Osteocyte (in vitro differentiated cells): ENCODE measurements at regions not wholly inside any gene's neighbourhood (a gene's known extent, or its start where the extent isn't known, plus 50 kb on each side); places are given as distances from the start of the nearest gene placed in this dataset.

ENCODE experiments used
- DNase-seq: peaks from one replicate; pipeline ENCODE4 v3.0.0; 2021; ENCODE audit warnings: mixed read lengths; ENCODE audit not compliant: unreplicated experiment; ENCODE audit errors: extremely low spot score
- H3K27ac Mint-ChIP-seq: one replicate; pipeline ENCODE4 v1.8.0; 2021; ENCODE audit warnings: mild to moderate bottlenecking, mixed read lengths; ENCODE audit not compliant: unreplicated experiment
- H3K27me3 Mint-ChIP-seq: one replicate; pipeline ENCODE4 v1.8.0; 2021; ENCODE audit warnings: mixed read lengths; ENCODE audit not compliant: unreplicated experiment
- H3K36me3 Mint-ChIP-seq: one replicate; pipeline ENCODE4 v1.8.0; 2021; ENCODE audit warnings: mixed read lengths; ENCODE audit not compliant: unreplicated experiment
- H3K4me1 Mint-ChIP-seq: one replicate; pipeline ENCODE4 v1.8.0; 2021; ENCODE audit warnings: mixed read lengths; ENCODE audit not compliant: unreplicated experiment
- H3K4me3 Mint-ChIP-seq: one replicate; pipeline ENCODE4 v1.8.0; 2021; ENCODE audit warnings: mild to moderate bottlenecking, moderate library complexity, mixed read lengths; ENCODE audit not compliant: unreplicated experiment
- H3K9me3 Mint-ChIP-seq: one replicate; pipeline ENCODE4 v1.8.0; 2021; ENCODE audit warnings: mixed read lengths; ENCODE audit not compliant: unreplicated experiment
- TF ChIP-seq, protein P1 (sequence below): fragments of 200-600 bp; sonication (generic); IDR thresholded peaks from 2 replicates; pipeline ENCODE4 v1.5.0; 2021; ENCODE audit warnings: antibody characterized with exemption, mild to moderate bottlenecking, moderate library complexity

DNA sequence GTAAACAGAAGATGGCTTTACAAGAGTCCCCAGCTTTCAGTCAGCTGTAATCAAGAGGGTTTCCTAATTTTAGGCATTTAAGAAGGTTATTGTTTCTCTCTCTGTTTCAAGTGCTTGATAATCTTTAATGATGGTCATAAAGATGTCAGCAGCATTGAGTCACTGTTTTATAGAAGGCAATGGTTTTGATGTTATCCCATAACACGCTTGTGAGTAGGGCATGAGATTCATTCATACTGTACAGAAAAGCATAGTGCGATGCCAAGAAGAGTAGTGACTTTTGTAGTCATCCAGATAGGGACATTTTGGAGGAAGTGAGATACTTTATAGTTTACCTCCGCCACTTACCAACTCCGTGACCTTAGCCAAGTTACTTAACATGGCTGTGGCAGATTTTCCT lies 364.2 kb upstream of the SLC10A2 start:
- no peaks in the 10 kb centered on the region for H3K27me3 Mint-ChIP-seq
- H3K4me3 Mint-ChIP-seq, result no peak overlapping the region
- H3K36me3 Mint-ChIP-seq, result no peaks in the 10 kb centered on the region
- no peaks in the 10 kb centered on the region for H3K4me1 Mint-ChIP-seq
- no peak for DNase-seq
- no peaks in the 10 kb centered on the region for H3K9me3 Mint-ChIP-seq
- no peak overlapping the region for H3K27ac Mint-ChIP-seq
- TF ChIP-seq, protein P1, sequence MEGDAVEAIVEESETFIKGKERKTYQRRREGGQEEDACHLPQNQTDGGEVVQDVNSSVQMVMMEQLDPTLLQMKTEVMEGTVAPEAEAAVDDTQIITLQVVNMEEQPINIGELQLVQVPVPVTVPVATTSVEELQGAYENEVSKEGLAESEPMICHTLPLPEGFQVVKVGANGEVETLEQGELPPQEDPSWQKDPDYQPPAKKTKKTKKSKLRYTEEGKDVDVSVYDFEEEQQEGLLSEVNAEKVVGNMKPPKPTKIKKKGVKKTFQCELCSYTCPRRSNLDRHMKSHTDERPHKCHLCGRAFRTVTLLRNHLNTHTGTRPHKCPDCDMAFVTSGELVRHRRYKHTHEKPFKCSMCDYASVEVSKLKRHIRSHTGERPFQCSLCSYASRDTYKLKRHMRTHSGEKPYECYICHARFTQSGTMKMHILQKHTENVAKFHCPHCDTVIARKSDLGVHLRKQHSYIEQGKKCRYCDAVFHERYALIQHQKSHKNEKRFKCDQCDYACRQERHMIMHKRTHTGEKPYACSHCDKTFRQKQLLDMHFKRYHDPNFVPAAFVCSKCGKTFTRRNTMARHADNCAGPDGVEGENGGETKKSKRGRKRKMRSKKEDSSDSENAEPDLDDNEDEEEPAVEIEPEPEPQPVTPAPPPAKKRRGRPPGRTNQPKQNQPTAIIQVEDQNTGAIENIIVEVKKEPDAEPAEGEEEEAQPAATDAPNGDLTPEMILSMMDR, result no peak

DNA sequence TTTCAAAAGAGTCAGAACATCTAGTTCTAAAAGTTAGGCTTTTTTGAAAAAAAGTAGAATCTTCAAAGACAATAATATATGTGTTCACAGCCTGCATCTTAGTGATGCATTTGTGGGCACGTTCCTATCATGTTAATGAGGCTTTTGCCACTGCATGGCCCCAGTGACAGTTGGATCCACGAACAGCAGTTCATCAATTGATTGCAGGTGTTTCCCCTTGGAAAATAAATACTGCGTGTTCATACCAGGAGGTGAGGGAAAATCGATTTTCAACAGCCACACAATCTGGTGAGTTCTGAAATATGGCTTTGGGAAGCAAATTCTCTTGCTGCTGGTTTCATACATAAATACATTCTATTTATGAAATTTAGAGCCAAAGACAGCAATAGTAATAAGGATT lies 343.8 kb upstream of the SLC10A2 start:
- Mint-ChIP-seq H3K27me3 (no peaks in the 10 kb centered on the region), H3K36me3 (no peaks in the 10 kb centered on the region), H3K27ac (no peak overlapping the region), H3K4me3 (no peak overlapping the region), H3K9me3 (no peaks in the 10 kb centered on the region), H3K4me1 (no peaks in the 10 kb centered on the region)
- DNase-seq, result no peak
- TF ChIP-seq, protein P1, result no peak

DNA sequence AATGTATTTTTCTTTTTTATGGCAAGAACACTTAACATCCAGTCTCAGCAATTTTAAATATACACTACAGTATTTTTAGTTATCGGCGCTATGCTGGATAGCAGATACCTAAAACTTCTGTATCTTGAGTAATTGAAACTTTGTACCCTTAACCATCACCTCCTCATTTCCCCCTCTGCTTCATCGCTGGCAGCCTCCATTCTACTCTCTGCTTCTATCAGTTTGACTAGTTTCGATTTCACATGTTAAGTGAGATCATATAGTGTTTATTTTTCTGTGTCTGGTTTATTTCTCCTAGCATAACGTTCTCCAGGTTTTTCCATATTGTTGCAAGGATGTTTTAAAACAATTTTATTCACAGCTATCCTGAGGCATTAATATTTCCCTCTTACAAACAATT lies 340.8 kb upstream of the SLC10A2 start:
- Mint-ChIP-seq H3K4me3 (no peak overlapping the region), H3K36me3 (no peaks in the 10 kb centered on the region), H3K9me3 (no peaks in the 10 kb centered on the region), H3K4me1 (no peaks in the 10 kb centered on the region), H3K27me3 (no peaks in the 10 kb centered on the region), H3K27ac (no peak overlapping the region)
- TF ChIP-seq, protein P1, result no peak
- DNase-seq, result no peak

DNA sequence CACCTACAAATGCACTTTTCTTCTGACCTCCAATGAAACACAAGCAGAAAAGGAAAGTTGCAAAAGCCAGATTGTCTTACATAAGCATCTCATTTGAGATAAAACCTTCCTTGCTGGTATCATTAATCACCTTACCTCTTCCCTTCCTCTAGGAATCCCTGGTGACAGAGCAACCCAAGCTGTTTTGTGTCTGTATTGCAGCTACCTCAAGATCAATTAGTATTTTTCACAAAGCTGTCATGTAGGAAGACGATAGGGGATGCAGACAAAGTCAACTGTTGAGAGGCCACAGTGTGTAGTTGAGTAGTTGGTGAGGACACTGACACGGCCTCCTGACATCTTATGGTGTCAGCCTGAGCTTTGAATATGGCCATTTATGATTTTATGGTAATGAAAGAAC lies 339.1 kb upstream of the SLC10A2 start:
- no peak overlapping the region for H3K4me3 Mint-ChIP-seq
- no peak overlapping the region for H3K27ac Mint-ChIP-seq
- TF ChIP-seq, protein P1, result no peak
- no peaks in the 10 kb centered on the region for H3K9me3 Mint-ChIP-seq
- no peaks in the 10 kb centered on the region for H3K36me3 Mint-ChIP-seq
- no peak for DNase-seq
- no peaks in the 10 kb centered on the region for H3K27me3 Mint-ChIP-seq
- H3K4me1 Mint-ChIP-seq, result no peaks in the 10 kb centered on the region

DNA sequence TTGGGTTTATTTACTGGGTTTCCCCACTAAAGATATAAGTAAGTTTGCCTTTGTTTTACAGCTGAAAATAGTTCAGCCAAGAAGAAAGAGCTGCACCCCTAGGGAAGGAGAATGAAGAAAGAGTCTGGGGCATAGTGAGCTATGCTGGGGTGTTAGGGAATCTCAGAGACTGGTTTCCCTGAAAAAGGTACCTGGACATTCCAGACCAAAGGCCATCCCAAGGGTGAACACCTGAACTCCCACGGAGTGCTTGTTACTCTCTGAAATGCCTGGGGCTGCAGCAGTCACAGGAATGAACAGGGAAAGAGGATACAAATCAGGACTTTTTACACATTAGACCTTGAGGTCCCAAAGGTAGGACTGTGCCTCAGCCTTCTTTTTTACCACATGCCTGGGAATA lies 337.6 kb upstream of the SLC10A2 start:
- TF ChIP-seq, protein P1, result no peak
- Mint-ChIP-seq H3K9me3 (no peaks in the 10 kb centered on the region), H3K27ac (no peak overlapping the region), H3K4me3 (no peak overlapping the region), H3K4me1 (no peaks in the 10 kb centered on the region), H3K27me3 (no peaks in the 10 kb centered on the region), H3K36me3 (no peaks in the 10 kb centered on the region)
- no peak for DNase-seq
